CD1c-positive myeloid dendritic cell (primary cell): ENCODE measurements at regions not wholly inside any gene's neighbourhood (a gene's known extent, or its start where the extent isn't known, plus 50 kb on each side); places are given as distances from the start of the nearest gene placed in this dataset.
A peak's percentile ranks its signal among the peaks of the same experiment; 100 is the strongest.

Experiments used
- DNase-seq: peaks from one replicate; pipeline ENCODE4 v3.0.0-alpha.2; 2016; ENCODE audit errors: extremely low spot score

GRCh38 chr2:33904801-33905200 is 305.7 kb upstream of the FAM98A start:
- DNase-seq = no peak

- DNase-seq = no peak
These were observed 304.6 kb upstream of the FAM98A start for GRCh38 chr2:33903701-33904100.

- peak; percentile 31 for DNase-seq
These were observed 304.1 kb upstream of the FAM98A start for GRCh38 chr2:33903215-33903614.

- no peak for DNase-seq
These were observed 301.5 kb upstream of the FAM98A start for GRCh38 chr2:33900610-33901009.

GRCh38 chr2:33897741-33898140 is 298.6 kb upstream of the FAM98A start:
- no peak for DNase-seq

- DNase-seq = no peak
These were observed 294.7 kb upstream of the FAM98A start for GRCh38 chr2:33893824-33894223.

GRCh38 chr2:33891616-33892015 is 292.5 kb upstream of the FAM98A start:
- no peak for DNase-seq

- no peak for DNase-seq
These were observed 291.6 kb upstream of the FAM98A start for GRCh38 chr2:33890686-33891085.

- DNase-seq = no peak
These were observed 278.4 kb upstream of the FAM98A start for GRCh38 chr2:33877348-33878016.

- no peak for DNase-seq
These were observed 274.0 kb upstream of the FAM98A start for GRCh38 chr2:33873076-33873605.

- DNase-seq = no peak
These were observed 260.8 kb upstream of the FAM98A start for GRCh38 chr2:33859811-33860461.

- DNase-seq = no peak
These were observed 260.1 kb upstream of the FAM98A start for GRCh38 chr2:33859176-33859575.

GRCh38 chr2:33848486-33848885 is 249.4 kb upstream of the FAM98A start:
- no peak for DNase-seq

- no peak for DNase-seq
These were observed 240.7 kb upstream of the FAM98A start for GRCh38 chr2:33839791-33840190.

- DNase-seq = no peak
These were observed 237.5 kb upstream of the FAM98A start for GRCh38 chr2:33836628-33837027.

- no peak for DNase-seq
These were observed 236.8 kb upstream of the FAM98A start for GRCh38 chr2:33835911-33836310.

- DNase-seq = no peak
These were observed 223.9 kb upstream of the FAM98A start for GRCh38 chr2:33822964-33823363.

GRCh38 chr2:33812707-33813106 is 213.6 kb upstream of the FAM98A start:
- no peak for DNase-seq

GRCh38 chr2:33810046-33810835 is 211.1 kb upstream of the FAM98A start:
- no peak for DNase-seq

- no peak for DNase-seq
These were observed 206.9 kb upstream of the FAM98A start for GRCh38 chr2:33806041-33806440.

GRCh38 chr2:33804155-33804554 is 205.1 kb upstream of the FAM98A start:
- DNase-seq = no peak

GRCh38 chr2:33796511-33796910 is 197.4 kb upstream of the FAM98A start:
- no peak for DNase-seq

- no peak for DNase-seq
These were observed 192.5 kb upstream of the FAM98A start for GRCh38 chr2:33791625-33792024.
